22Rv1 (cell line): ENCODE measurements at regions not wholly inside any gene's neighbourhood (a gene's known extent, or its start where the extent isn't known, plus 50 kb on each side); places are given as distances from the start of the nearest gene placed in this dataset.
A peak's percentile ranks its signal among the peaks of the same experiment; 100 is the strongest.

Experiments used
- ZFX ChIP-seq: fragments of 450-650 bp; IDR thresholded peaks from 2 replicates; pipeline ENCODE4 v1.6.1; 2017; ENCODE audit warnings: antibody characterized with exemption, borderline replicate concordance
- TF ChIP-seq, protein P1 (sequence below): fragments of 450-650 bp; IDR thresholded peaks from 2 replicates; pipeline ENCODE4 v1.5.1; 2017; ENCODE audit warnings: mild to moderate bottlenecking

DNA sequence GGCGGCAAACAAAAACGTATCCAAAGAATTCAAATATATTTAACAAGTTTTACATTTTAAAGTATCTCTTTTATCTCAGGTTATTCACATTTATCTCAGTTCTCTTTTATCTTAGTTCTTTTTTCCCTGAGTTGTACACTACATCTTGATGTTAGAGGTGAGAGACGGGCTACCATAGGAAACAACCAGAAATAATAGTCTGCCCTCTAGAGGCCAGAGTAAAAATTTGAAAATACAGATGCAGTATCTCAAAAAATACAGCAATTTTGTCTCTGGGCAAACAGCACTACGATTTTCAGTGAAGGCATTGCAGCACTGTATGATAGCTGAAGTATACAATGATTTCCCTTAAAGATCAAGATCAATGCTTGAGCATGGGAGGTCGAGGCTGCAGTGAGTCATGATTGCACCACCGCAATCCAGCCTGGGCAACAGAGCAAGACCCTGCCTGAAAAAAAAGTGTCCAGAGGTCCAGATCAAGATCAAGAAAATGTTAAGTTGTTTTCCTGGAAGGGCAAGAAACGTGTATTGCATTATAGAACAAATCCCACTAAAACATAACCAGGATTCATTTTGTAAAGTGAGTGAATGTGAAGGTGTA, 82.6 kb upstream of the ATP11B start:
- TF ChIP-seq, protein P1, sequence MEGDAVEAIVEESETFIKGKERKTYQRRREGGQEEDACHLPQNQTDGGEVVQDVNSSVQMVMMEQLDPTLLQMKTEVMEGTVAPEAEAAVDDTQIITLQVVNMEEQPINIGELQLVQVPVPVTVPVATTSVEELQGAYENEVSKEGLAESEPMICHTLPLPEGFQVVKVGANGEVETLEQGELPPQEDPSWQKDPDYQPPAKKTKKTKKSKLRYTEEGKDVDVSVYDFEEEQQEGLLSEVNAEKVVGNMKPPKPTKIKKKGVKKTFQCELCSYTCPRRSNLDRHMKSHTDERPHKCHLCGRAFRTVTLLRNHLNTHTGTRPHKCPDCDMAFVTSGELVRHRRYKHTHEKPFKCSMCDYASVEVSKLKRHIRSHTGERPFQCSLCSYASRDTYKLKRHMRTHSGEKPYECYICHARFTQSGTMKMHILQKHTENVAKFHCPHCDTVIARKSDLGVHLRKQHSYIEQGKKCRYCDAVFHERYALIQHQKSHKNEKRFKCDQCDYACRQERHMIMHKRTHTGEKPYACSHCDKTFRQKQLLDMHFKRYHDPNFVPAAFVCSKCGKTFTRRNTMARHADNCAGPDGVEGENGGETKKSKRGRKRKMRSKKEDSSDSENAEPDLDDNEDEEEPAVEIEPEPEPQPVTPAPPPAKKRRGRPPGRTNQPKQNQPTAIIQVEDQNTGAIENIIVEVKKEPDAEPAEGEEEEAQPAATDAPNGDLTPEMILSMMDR: peak; percentile 85
- no peak for TF ChIP-seq ZFX
